Keratinocyte (primary cell): ENCODE measurements at regions not wholly inside any gene's neighbourhood (a gene's known extent, or its start where the extent isn't known, plus 50 kb on each side); places are given as distances from the start of the nearest gene placed in this dataset.

Experiments used
- CTCF ChIP-seq, 3 experiments: IDR thresholded peaks in 1 of 3; conservative IDR thresholded peaks in 1 of 3; optimal IDR thresholded peaks in 1 of 3; 2 replicates in 2 of 3; 3 replicates in 1 of 3; pipeline versions ENCODE3 to v1.5.1; 2011; ENCODE audit warnings: low read length in 3 of 3, mild to moderate bottlenecking in 3 of 3, moderate library complexity in 2 of 3, control low read depth in 1 of 3, inconsistent platforms in 1 of 3; ENCODE audit not compliant: insufficient read depth in 2 of 3; ENCODE audit errors: extremely low read depth in 1 of 3
- EZH2 ChIP-seq: IDR thresholded peaks from one replicate; pipeline ENCODE4 v1.6.1; 2012; ENCODE audit warnings: inconsistent platforms, mild to moderate bottlenecking, low read length, moderate library complexity

GRCh38 chr21:22762463-22762862, 1764.3 kb downstream of the NCAM2 start:
- TF ChIP-seq EZH2 (no peak), CTCF (optimal IDR thresholded peaks at IDR 0.05 in 1 of 3, IDR thresholded peaks at IDR 0.05 in 1 of 3, conservative IDR thresholded peaks at IDR 0.05 in 1 of 3; ENCODE audit: extremely low read depth in 1 of 3, insufficient read depth in 2 of 3, low read length in 3 of 3) (no peak)
